Mammary epithelial cell (primary cell): ENCODE measurements at regions not wholly inside any gene's neighbourhood (a gene's known extent, or its start where the extent isn't known, plus 50 kb on each side); places are given as distances from the start of the nearest gene placed in this dataset.

Experiments
- EZH2 ChIP-seq: IDR thresholded peaks from 2 replicates; pipeline ENCODE4 v1.6.1; 2012; ENCODE audit warnings: low read length, inconsistent platforms, borderline replicate concordance
- TF ChIP-seq, protein P1 (sequence below), 2 donors: IDR thresholded peaks in 1 of 2; conservative IDR thresholded peaks in 1 of 2; 2 replicates each; pipeline ENCODE4 v1.5.1; 2011 to 2012; ENCODE audit warnings: inconsistent platforms in 2 of 2, low read length in 2 of 2, mild to moderate bottlenecking in 2 of 2, control low read depth in 1 of 2, low read depth in 1 of 2; ENCODE audit not compliant: insufficient read depth in 1 of 2; ENCODE audit errors: extremely low read depth in 1 of 2

DNA sequence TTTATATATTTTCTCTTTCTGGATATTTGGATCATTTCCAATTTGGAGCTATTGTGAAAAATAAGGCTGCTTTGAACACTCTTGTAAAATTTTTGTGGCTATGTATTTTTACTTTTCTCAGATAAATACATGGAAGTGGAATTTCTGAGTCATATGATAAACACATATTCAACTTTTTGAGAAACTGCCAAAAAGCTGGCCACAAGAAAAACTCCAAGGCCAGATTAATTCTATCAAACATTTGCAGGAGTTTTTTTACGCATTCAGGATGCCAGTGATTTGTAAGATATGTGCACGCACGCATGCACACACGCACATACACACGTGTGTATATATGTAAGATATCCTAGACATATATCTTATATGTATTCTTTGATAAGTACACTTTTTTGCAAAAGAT, 477.5 kb upstream of the SPHKAP start:
- no peak for TF ChIP-seq EZH2
- TF ChIP-seq, protein P1, sequence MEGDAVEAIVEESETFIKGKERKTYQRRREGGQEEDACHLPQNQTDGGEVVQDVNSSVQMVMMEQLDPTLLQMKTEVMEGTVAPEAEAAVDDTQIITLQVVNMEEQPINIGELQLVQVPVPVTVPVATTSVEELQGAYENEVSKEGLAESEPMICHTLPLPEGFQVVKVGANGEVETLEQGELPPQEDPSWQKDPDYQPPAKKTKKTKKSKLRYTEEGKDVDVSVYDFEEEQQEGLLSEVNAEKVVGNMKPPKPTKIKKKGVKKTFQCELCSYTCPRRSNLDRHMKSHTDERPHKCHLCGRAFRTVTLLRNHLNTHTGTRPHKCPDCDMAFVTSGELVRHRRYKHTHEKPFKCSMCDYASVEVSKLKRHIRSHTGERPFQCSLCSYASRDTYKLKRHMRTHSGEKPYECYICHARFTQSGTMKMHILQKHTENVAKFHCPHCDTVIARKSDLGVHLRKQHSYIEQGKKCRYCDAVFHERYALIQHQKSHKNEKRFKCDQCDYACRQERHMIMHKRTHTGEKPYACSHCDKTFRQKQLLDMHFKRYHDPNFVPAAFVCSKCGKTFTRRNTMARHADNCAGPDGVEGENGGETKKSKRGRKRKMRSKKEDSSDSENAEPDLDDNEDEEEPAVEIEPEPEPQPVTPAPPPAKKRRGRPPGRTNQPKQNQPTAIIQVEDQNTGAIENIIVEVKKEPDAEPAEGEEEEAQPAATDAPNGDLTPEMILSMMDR (conservative IDR thresholded peaks at IDR 0.05 in 1 of 2, IDR thresholded peaks at IDR 0.05 in 1 of 2; ENCODE audit: extremely low read depth in 1 of 2, insufficient read depth in 1 of 2, low read depth in 1 of 2, low read length in 2 of 2), result no peak
